HEK293 (cell line): ENCODE measurements at regions not wholly inside any gene's neighbourhood (a gene's known extent, or its start where the extent isn't known, plus 50 kb on each side); places are given as distances from the start of the nearest gene placed in this dataset.

Experiments used
- HOXC10 ChIP-seq: sonication (generic); formaldehyde crosslinking; IDR thresholded peaks from 2 replicates; pipeline ENCODE4 v1.8.1; 2023; ENCODE audit warnings: mild to moderate bottlenecking, missing genetic modification reagents
- OSR2 ChIP-seq: fragments of 450-650 bp; formaldehyde crosslinking; IDR thresholded peaks from 2 replicates; pipeline ENCODE4 v1.5.1; 2016; ENCODE audit warnings: missing biosample characterization, missing genetic modification characterization
- SCRT2 ChIP-seq: fragments of 450-650 bp; formaldehyde crosslinking; IDR thresholded peaks from 2 replicates; pipeline ENCODE4 v1.5.1; 2016; ENCODE audit warnings: missing biosample characterization, missing genetic modification characterization
- TCF7L2 ChIP-seq: IDR thresholded peaks from 2 replicates; pipeline ENCODE4 v1.6.1; 2011; ENCODE audit warnings: low read depth, mild to moderate bottlenecking, inconsistent platforms, low read length, moderate library complexity, borderline replicate concordance
- ZNF175 ChIP-seq: fragments of 450-650 bp; formaldehyde crosslinking; IDR thresholded peaks from 2 replicates; pipeline ENCODE4 v1.5.1; 2016; ENCODE audit warnings: missing biosample characterization, missing genetic modification characterization
- ZNF530 ChIP-seq: fragments of 450-650 bp; formaldehyde crosslinking; IDR thresholded peaks from 2 replicates; pipeline ENCODE4 v1.5.1; 2016; ENCODE audit warnings: low read depth, missing biosample characterization, missing genetic modification characterization
- ZNF555 ChIP-seq: fragments of 450-650 bp; formaldehyde crosslinking; conservative IDR thresholded peaks from 2 replicates; pipeline ENCODE4 v1.5.1; 2017; ENCODE audit warnings: missing biosample characterization, mild to moderate bottlenecking, missing genetic modification characterization, inconsistent platforms
- ZNF610 ChIP-seq: fragments of 450-650 bp; formaldehyde crosslinking; IDR thresholded peaks from 2 replicates; pipeline ENCODE4 v1.5.1; 2016; ENCODE audit warnings: missing biosample characterization, missing genetic modification characterization, borderline replicate concordance
- ZNF785 ChIP-seq: fragments of 450-650 bp; formaldehyde crosslinking; IDR thresholded peaks from 2 replicates; pipeline ENCODE4 v1.5.1; 2016; ENCODE audit warnings: missing biosample characterization, missing genetic modification characterization
- ZNF830 ChIP-seq: fragments of 450-650 bp; IDR thresholded peaks from 2 replicates; pipeline ENCODE4 v1.5.0; 2018; ENCODE audit warnings: missing biosample characterization, missing genetic modification characterization, low read depth, mild to moderate bottlenecking, moderate library complexity
- TF ChIP-seq, protein P1 (sequence below): fragments of 450-650 bp; formaldehyde crosslinking; IDR thresholded peaks from 2 replicates; pipeline ENCODE4 v1.5.1; 2016; ENCODE audit warnings: missing biosample characterization, missing genetic modification characterization
- TF ChIP-seq, protein P2 (sequence below): fragments of 450-650 bp; formaldehyde crosslinking; IDR thresholded peaks from 2 replicates; pipeline ENCODE4 v1.5.1; 2016; ENCODE audit warnings: missing biosample characterization, missing genetic modification characterization, borderline replicate concordance
- TF ChIP-seq, protein P3 (sequence below): fragments of 450-650 bp; formaldehyde crosslinking; IDR thresholded peaks from 2 replicates; pipeline ENCODE4 v1.5.1; 2016; ENCODE audit warnings: missing biosample characterization, missing genetic modification characterization
- TF ChIP-seq, protein P4 (sequence below): fragments of 450-650 bp; formaldehyde crosslinking; IDR thresholded peaks from 2 replicates; pipeline ENCODE4 v1.5.1; 2016; ENCODE audit warnings: missing biosample characterization, missing genetic modification characterization

DNA sequence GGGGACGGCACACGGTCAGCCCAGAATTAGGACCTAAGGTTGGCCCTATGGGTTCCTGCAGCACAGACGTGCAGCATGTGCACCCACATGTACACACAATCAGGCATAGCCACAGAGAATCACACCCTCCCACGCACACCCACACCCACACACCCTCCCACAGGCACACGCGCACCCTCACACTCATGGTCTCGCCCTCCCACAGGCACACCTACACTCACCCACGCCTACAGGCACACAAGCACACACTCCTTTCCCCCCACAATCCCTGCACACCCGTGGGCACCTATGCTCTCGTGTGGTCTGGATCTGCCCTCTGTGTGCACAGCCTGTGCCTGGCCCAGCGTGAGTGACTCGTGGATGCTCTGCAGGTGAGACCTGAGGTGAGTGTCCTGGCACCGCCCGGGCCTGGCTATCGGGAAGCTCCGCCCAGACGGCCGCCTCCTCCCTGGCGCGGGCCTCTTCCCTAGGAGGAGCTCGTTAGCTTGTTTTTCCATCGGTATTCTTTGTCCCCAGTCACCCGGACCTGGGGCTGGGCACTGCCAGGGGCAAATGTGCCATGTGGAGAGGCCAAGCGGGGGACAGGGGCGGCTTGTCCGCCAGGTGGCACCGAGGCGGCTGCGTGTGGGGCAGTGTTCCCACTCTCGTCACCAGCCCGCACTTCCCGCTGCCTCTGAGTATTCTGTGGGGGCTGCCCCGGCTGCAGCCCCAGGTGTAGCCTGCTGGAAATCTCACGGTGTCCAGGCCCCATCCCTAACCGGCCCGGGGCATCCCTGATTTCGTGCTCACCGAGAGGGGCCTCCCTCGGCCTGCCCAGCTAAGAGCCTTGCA is 110.2 kb upstream of the FAM20C start:
- TF ChIP-seq, protein P1, sequence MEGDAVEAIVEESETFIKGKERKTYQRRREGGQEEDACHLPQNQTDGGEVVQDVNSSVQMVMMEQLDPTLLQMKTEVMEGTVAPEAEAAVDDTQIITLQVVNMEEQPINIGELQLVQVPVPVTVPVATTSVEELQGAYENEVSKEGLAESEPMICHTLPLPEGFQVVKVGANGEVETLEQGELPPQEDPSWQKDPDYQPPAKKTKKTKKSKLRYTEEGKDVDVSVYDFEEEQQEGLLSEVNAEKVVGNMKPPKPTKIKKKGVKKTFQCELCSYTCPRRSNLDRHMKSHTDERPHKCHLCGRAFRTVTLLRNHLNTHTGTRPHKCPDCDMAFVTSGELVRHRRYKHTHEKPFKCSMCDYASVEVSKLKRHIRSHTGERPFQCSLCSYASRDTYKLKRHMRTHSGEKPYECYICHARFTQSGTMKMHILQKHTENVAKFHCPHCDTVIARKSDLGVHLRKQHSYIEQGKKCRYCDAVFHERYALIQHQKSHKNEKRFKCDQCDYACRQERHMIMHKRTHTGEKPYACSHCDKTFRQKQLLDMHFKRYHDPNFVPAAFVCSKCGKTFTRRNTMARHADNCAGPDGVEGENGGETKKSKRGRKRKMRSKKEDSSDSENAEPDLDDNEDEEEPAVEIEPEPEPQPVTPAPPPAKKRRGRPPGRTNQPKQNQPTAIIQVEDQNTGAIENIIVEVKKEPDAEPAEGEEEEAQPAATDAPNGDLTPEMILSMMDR (tag by site-specific recombination): no peak
- TF ChIP-seq HOXC10 (CRISPR knock-in tag) (no peak), TCF7L2 (no peak), ZNF830 (tag by site-specific recombination) (no peak), SCRT2 (tag by site-specific recombination) (no peak), OSR2 (tag by site-specific recombination) (no peak), ZNF785 (tag by site-specific recombination) (no peak), ZNF610 (tag by site-specific recombination) (no peak), ZNF175 (tag by site-specific recombination) (no peak), ZNF555 (tag by site-specific recombination) (no peak), ZNF530 (tag by site-specific recombination) (no peak)
- TF ChIP-seq, protein P2, sequence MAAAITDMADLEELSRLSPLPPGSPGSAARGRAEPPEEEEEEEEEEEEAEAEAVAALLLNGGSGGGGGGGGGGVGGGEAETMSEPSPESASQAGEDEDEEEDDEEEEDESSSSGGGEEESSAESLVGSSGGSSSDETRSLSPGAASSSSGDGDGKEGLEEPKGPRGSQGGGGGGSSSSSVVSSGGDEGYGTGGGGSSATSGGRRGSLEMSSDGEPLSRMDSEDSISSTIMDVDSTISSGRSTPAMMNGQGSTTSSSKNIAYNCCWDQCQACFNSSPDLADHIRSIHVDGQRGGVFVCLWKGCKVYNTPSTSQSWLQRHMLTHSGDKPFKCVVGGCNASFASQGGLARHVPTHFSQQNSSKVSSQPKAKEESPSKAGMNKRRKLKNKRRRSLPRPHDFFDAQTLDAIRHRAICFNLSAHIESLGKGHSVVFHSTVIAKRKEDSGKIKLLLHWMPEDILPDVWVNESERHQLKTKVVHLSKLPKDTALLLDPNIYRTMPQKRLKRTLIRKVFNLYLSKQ: no peak
- TF ChIP-seq, protein P3, sequence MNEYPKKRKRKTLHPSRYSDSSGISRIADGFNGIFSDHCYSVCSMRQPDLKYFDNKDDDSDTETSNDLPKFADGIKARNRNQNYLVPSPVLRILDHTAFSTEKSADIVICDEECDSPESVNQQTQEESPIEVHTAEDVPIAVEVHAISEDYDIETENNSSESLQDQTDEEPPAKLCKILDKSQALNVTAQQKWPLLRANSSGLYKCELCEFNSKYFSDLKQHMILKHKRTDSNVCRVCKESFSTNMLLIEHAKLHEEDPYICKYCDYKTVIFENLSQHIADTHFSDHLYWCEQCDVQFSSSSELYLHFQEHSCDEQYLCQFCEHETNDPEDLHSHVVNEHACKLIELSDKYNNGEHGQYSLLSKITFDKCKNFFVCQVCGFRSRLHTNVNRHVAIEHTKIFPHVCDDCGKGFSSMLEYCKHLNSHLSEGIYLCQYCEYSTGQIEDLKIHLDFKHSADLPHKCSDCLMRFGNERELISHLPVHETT (tag by site-specific recombination): no peak
- TF ChIP-seq, protein P4, sequence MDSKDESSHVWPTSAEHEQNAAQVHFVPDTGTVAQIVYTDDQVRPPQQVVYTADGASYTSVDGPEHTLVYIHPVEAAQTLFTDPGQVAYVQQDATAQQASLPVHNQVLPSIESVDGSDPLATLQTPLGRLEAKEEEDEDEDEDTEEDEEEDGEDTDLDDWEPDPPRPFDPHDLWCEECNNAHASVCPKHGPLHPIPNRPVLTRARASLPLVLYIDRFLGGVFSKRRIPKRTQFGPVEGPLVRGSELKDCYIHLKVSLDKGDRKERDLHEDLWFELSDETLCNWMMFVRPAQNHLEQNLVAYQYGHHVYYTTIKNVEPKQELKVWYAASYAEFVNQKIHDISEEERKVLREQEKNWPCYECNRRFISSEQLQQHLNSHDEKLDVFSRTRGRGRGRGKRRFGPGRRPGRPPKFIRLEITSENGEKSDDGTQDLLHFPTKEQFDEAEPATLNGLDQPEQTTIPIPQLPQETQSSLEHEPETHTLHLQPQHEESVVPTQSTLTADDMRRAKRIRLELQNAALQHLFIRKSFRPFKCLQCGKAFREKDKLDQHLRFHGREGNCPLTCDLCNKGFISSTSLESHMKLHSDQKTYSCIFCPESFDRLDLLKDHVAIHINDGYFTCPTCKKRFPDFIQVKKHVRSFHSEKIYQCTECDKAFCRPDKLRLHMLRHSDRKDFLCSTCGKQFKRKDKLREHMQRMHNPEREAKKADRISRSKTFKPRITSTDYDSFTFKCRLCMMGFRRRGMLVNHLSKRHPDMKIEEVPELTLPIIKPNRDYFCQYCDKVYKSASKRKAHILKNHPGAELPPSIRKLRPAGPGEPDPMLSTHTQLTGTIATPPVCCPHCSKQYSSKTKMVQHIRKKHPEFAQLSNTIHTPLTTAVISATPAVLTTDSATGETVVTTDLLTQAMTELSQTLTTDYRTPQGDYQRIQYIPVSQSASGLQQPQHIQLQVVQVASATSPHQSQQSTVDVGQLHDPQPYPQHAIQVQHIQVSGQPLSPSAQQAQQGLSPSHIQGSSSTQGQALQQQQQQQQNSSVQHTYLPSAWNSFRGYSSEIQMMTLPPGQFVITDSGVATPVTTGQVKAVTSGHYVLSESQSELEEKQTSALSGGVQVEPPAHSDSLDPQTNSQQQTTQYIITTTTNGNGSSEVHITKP (tag by site-specific recombination): no peak
